GM12872 (cell line): ENCODE measurements at regions not wholly inside any gene's neighbourhood (a gene's known extent, or its start where the extent isn't known, plus 50 kb on each side); places are given as distances from the start of the nearest gene placed in this dataset.
A peak's percentile ranks its signal among the peaks of the same experiment; 100 is the strongest.

Experiments used
- TF ChIP-seq, protein P1 (sequence below): IDR thresholded peaks from 3 replicates; pipeline ENCODE4 v1.5.1; 2011; ENCODE audit warnings: low read depth, mild to moderate bottlenecking, low read length, moderate library complexity; ENCODE audit not compliant: insufficient read depth

DNA sequence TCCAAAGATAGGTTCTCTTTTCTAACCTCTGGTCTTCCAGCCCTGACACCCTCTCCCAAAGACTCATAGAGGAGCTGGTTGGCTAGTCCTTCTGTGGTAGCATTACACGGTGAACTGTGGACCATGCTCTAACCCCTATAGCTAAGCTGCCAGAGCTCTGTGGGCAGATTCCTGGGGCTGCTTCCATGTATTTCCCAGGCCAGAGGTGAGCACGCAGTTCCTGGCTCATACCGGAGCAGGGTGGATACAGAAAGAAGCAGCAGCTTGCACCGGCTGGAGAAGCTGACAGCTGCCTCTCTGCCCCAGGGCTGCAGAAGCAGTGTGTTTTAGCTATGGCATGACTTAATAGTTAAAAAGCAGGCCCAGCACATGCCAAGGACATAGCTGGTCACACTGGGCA, 84.1 kb upstream of the FOXP4 start:
- TF ChIP-seq, protein P1, sequence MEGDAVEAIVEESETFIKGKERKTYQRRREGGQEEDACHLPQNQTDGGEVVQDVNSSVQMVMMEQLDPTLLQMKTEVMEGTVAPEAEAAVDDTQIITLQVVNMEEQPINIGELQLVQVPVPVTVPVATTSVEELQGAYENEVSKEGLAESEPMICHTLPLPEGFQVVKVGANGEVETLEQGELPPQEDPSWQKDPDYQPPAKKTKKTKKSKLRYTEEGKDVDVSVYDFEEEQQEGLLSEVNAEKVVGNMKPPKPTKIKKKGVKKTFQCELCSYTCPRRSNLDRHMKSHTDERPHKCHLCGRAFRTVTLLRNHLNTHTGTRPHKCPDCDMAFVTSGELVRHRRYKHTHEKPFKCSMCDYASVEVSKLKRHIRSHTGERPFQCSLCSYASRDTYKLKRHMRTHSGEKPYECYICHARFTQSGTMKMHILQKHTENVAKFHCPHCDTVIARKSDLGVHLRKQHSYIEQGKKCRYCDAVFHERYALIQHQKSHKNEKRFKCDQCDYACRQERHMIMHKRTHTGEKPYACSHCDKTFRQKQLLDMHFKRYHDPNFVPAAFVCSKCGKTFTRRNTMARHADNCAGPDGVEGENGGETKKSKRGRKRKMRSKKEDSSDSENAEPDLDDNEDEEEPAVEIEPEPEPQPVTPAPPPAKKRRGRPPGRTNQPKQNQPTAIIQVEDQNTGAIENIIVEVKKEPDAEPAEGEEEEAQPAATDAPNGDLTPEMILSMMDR = no peak

DNA sequence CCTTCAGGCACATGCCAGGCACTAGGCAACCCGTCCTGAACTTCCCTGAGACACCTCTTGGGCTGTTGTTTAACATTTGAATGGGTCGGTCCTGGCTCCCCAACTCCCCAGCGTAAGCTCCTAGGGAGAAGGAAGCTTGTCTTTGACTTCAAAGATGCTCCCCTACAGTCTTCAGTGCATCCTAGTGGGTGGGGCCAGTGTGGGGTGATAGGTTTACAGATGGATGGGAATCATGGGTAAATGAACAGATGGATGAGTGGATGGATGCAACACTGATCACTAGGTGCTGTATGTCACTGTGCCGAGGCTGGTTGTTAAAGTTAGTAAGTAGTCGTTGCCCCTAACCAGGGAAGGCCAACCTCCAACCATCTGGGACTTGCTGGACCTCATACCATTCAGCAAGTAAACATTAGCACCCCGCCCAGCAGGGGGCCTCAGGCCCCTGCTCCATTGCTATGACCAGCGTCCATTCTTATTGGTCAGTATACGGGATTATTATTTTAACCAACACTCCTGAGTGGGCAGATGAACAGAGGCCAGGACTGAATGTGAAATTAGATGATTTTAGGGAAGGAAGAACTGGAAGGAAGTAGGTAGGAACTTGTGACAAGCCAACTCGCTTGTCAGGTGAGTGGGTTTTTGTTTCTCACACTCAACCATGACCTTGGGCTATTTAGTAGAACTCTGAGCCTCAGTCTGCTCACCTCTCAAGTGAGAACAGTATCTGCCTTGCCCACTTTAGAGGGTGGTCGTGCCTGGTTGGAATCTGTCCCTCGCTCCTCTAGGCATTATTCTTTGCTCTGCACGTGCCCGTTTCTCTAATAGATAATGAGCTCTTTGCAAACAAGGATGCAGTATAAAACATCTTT, 82.9 kb upstream of the FOXP4 start:
- TF ChIP-seq, protein P1 = peak; percentile 79

DNA sequence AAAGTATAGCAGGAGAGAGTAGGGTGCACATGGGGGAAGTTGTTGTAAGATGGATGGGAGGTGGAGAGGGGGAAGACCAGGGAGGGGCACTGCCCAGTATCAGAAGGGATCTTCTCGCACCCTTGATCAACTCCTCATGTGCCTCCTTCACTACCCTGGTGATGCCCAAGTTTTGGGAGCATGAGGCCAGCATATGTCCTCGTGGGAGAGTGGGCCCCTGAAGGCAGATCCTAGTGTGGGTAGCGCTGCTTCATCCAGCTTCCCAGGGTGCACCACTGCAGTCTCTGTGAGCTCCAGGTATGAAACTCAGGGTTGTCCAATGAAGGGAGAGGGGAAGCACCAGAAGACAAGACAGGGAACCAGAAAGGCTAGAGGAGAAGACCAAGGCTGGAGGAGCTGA, 82.2 kb upstream of the FOXP4 start:
- TF ChIP-seq, protein P1 = no peak

DNA sequence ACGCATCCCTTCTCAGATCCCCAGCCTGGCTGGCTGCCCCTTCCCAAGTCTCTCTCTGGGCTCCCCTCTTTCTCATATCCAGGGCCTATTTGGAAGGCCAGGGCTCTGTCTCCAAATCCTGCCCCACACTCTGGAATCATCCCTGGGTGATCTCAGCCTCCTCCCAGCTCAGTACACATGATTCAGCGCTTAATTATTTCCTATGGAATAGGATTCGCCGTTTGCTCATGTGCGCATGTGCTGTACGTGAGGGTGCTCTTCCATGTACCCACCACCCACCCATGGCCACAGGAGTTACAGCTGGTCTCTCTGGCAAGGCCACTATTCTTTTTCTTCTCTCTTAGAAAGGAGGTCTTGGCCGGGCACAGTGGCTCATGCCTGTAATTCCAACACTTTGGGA, 81.7 kb upstream of the FOXP4 start:
- TF ChIP-seq, protein P1 = no peak

DNA sequence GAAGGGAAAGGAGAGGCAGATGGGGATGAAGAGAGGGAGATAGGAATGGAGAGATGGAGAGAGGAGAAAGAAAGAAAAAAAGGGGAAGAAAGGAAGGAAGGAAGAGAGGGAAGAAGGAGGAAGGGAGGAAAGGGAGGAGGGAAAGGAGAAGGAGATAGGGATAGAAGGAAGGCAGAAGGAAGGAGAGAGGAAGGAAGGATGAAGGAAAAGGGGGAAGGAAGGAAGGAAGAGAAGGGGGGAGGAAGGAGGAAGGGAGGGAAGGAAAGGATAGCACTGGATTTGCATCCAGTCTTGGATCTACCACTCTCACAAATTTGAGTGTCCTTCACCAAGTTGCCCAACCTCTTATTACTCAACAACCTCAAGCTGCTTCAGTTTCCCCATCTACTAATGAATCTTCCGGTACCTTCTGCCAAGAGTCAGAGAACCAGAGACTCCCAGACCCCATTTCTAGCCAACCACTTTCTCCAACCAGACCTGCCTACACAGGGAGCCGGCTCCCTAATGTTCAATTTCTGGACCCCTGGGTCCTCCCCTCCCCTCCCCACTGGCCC, 79.7 kb upstream of the FOXP4 start:
- TF ChIP-seq, protein P1 = no peak

DNA sequence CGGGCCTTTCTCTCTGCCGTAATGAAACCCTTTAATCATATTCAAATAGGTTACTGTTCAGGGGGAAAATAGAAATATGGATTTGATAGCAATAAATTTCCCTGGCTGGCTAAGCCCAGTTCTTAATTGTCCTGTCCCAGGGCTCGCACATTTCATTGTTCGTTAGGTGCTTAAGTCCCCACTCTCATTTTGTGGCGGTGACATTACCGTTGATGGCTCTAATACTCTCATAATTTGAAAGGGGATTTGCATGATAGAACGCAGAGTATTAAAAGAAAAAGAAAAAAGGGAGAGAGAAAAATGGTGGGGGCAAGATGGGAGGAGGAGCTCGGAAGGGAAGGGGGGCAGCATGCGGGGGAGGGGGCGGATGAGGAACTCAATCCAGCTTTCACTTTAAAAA, 79.1 kb upstream of the FOXP4 start:
- TF ChIP-seq, protein P1 = no peak

DNA sequence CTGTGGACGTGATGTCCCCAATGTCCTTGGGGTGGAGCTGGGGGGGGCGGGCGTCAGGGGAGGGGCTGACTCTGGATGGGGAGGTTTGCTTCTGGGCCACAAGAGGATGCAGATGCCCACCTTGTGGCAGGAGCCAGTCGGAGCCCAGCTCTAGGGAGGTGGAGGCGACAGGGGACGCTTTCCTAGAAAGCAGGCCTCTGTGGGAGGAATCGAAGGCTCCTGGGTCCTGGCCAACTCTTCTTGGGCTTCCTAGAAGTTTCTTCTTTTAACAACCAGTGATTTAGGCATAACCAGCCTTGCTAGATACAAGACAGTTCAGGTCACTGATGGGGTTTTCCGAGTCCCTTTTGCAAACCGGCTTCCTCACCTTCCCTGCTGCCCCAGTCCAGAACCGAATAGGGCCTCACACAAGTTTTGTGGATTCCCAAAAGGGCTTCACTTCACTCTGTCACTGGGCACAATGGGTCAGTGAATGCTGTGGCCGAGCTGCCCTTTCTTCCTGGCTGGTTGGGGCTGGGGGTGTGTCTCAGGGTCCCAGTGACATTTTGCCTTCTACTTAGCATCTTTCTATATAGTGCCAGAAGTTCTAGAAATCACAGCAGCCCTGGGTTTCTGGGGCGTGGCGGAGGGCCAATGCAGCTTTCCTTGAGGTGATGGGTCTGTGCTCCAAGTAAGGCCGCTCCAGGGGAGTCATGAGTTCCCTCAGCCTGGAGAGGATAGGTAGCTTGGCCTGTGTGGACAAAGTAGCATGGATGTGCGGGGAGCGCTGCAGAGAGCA, 78.4 kb upstream of the FOXP4 start:
- TF ChIP-seq, protein P1 = no peak
